ENCODE measurements at regions not wholly inside any gene's neighbourhood (a gene's known extent, or its start where the extent isn't known, plus 50 kb on each side); places are given as distances from the start of the nearest gene placed in this dataset.
"Not testable (repeated sequence)": the region's sequence is repeated elsewhere in the genome, so short reads cannot be mapped to it uniquely, and the experiment has no call there.

- not testable (repeated sequence) for TF ChIP-seq CTCF, POLR2A (IDR thresholded peaks at IDR 0.05)
Observed at GRCh38 chrX:63409934-63410333, 58.8 kb upstream of the SPIN4 start.
